AG10803 (cell line): ENCODE measurements at regions not wholly inside any gene's neighbourhood (a gene's known extent, or its start where the extent isn't known, plus 50 kb on each side); places are given as distances from the start of the nearest gene placed in this dataset.

Experiments
- DNase-seq: peaks from one replicate; pipeline ENCODE4 v3.0.0; 2010; ENCODE audit warnings: low read depth
- H3K4me3 ChIP-seq: 2 replicates; pipeline ENCODE4 v1.5.1; 2011; ENCODE audit warnings: mild to moderate bottlenecking, low read length, control low read depth
- CTCF ChIP-seq: conservative IDR thresholded peaks from 2 replicates; pipeline ENCODE4 v1.5.1; 2011; ENCODE audit warnings: mild to moderate bottlenecking, low read length, control low read depth, inconsistent platforms

- TF ChIP-seq CTCF, result no peak
- DNase-seq, result no peak
Measured at GRCh38 chr7:47037607-47038006, 544.3 kb downstream of the TNS3 start.

GRCh38 chr7:47036909-47037308 lies 545.0 kb downstream of the TNS3 start:
- no peak for TF ChIP-seq CTCF
- H3K4me3 ChIP-seq, result no peak overlapping the region
- no peak for DNase-seq

More at GRCh38 chr7:47037607-47038006, 544.3 kb downstream of the TNS3 start:
- no peak overlapping the region for H3K4me3 ChIP-seq

GRCh38 chr7:47035522-47035921 lies 546.4 kb downstream of the TNS3 start:
- DNase-seq, result peak; percentile 25
- no peak for TF ChIP-seq CTCF
- no peak overlapping the region for H3K4me3 ChIP-seq

- H3K4me3 ChIP-seq, result no peak overlapping the region
- peak; percentile 25 for DNase-seq
- TF ChIP-seq CTCF, result no peak
Measured at GRCh38 chr7:47034180-47034579, 547.7 kb downstream of the TNS3 start.

- H3K4me3 ChIP-seq, result no peak overlapping the region
- no peak for TF ChIP-seq CTCF
- DNase-seq, result no peak
Measured at GRCh38 chr7:47032536-47032908, 549.4 kb downstream of the TNS3 start.

GRCh38 chr7:47031786-47032535 lies 550.0 kb downstream of the TNS3 start:
- no peak overlapping the region for H3K4me3 ChIP-seq
- peak; percentile 51 for DNase-seq
- no peak for TF ChIP-seq CTCF

GRCh38 chr7:47028284-47028683 lies 553.6 kb downstream of the TNS3 start:
- no peak for TF ChIP-seq CTCF
- H3K4me3 ChIP-seq, result no peak overlapping the region
- DNase-seq, result no peak
